GM19043 (cell line): ENCODE measurements at regions not wholly inside any gene's neighbourhood (a gene's known extent, or its start where the extent isn't known, plus 50 kb on each side); places are given as distances from the start of the nearest gene placed in this dataset.
A peak's percentile ranks its signal among the peaks of the same experiment; 100 is the strongest.
"Not testable (repeated sequence)": the region's sequence is repeated elsewhere in the genome, so short reads cannot be mapped to it uniquely, and the experiment has no call there.

Source experiments
- ATAC-seq: cut with Tn5 transposase; IDR thresholded peaks from one replicate; pipeline ENCODE4 v1.9.1; 2021; ENCODE audit warnings: low read depth; ENCODE audit not compliant: unreplicated experiment

DNA sequence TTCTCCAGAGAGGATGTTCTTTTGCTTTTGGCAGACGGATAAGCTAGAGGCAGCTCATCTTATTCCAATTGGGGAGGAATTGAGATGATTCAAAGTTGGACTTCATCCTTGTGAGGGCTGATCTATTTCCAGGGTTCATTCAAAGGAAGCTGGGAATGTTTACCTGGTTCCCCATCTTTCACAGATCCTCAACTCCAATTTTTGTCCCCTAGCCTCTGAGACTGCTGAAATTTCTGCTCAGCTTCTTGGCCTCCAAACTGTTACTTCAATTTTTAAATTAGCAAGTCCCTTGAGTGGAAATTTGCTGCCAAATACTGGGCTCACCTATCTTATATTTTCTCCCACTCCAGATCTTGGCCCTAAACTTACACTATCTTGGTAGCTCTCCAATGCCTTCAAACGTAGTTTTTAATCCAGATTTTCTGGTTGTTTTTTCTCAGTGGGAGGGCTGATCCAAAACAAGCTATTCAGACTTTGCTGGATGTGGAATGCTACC lies 93.9 kb upstream of the NEK6 start:
- ATAC-seq: no peak

GRCh38 chr9:124164811-124165210 lies 92.9 kb upstream of the NEK6 start:
- ATAC-seq: no peak

GRCh38 chr9:124174433-124174832 lies 83.3 kb upstream of the NEK6 start:
- ATAC-seq: no peak

GRCh38 chr9:124177522-124177921 lies 80.2 kb upstream of the NEK6 start:
- ATAC-seq: not testable (repeated sequence)

- ATAC-seq: no peak
Measured at GRCh38 chr9:124179196-124180071, 78.3 kb upstream of the NEK6 start.

DNA sequence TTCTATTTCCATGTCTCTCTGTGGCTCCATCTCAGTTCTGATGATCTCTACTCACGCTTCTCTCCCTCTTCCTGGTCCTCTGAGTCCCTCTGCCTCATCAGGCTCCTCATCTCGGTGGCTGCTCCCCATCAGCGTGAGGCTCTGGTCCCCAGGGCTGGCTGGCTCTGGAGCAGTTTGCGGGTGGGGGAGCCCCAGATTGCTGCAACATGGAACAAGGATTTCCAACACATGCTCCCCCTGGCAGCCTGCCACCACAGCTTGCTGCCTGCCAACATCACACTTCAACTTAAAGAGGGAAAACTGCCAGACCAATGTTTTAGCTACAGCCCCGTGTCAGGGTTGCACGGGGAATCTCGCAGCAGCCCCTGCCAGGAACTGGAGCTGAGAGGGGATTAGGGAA lies 77.2 kb upstream of the NEK6 start:
- ATAC-seq: no peak

DNA sequence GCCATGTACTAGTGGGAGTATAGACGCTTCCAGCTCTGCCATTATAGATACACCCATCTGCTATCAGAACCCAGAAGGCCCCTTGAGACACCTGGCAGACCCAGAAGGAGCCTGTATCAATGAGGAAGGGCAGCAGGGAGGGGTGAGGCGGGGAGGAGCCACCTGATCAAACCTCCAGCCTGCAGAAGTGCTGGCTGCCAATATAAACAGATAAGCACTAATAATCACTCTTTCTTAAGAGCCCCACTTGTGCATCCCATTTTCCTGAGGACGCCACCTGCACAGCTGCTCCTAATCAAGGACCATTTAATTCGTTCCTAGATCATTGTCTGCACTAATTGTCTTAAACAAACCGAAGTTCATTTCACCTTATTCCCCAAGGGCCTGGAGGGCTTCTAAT lies 75.0 kb upstream of the NEK6 start:
- no peak for ATAC-seq

DNA sequence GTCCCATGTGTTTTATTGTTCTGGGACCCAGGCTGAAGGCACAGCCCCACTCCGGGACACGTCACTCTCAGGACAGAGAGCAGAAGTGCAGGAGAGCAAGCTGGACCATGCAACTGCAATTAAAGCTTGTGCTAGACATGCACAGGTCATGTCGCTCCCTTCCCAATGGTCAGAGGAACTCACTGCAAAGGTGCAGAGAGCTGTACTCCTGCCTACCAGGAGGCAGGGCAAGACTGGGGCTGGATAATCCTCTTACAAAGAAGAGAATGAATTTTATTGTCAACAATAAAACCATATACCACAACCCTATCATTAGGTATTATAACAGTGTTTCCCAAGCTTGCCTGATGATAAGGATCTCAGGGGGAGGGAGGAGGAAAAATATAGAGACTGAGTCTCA lies 74.0 kb upstream of the NEK6 start:
- ATAC-seq: no peak

DNA sequence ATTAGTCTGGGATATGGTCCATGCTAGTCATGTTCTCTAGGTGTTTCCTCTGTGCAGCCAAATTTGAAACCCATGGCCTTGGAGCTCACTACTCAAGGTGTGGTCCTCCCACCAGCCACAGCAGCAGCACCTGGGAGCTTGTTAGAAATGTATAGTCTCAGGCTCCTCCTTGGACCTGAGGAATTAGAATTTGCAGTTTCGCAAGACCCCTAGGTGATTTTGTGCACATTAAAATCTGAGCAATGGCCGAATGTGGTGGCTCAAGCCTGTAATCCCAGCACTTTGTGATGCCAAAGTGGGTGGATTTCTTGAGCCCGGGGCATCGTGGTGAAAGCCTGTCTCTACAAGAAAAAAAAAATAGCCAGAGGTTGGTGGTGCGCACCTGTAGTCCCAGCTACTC lies 72.3 kb upstream of the NEK6 start:
- no peak for ATAC-seq

DNA sequence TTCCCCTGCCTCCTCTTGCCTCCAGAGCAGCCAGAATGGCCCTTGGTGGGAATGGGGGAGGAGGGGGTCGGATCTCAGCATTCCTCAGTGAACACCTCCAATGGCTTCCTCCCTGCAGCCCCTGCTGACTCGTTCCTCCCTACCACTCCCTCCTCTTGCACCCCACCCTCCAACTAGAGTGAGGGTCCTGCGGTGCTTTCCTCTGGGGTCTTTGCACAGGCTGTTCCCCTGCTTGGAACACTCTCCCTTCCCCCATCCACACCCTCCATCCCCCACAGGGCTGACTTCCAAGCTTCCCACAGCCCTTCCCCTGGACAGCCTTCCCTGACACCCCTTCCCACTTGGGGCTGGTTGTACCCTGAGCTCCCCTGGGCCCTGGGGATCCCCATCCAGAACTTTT lies 70.4 kb upstream of the NEK6 start:
- no peak for ATAC-seq

DNA sequence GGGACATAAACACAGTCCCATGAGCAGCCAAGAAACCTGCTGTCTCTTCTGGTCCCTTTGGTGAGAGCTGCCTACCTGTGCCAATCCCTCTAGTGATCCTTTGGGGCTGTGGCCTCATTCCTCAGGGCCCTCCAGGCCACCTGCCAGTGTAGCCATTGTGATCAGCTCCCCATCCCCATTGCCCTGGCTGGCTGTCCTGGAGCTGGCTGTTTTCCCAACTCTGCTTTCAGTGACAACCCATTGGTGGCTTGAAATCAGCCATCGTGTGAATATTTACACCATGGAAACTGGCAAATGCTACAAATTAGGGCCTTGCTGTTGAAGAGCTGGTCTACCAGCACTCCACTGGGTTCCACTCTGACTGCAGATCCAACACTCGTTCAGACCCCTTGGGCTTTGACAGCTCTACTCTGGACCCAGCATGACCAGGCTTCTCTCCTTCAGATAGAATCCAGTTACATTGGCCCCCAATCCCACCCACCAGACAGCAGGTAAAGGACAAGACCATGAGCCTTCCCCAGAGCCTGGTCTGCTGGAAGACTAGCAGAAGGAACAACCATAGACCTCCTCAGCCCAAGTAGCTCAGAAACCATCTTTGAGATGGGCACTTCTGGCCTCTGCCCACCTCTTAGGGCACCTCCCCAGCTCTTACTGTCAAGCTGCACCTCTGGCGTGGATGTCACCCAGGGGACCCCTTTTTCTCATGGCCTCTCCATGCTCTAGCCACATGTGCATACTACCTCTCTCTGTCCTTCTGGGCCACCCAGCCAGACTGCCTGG lies 69.2 kb upstream of the NEK6 start:
- no peak for ATAC-seq

GRCh38 chr9:124190761-124191160 lies 67.0 kb upstream of the NEK6 start:
- ATAC-seq: no peak

DNA sequence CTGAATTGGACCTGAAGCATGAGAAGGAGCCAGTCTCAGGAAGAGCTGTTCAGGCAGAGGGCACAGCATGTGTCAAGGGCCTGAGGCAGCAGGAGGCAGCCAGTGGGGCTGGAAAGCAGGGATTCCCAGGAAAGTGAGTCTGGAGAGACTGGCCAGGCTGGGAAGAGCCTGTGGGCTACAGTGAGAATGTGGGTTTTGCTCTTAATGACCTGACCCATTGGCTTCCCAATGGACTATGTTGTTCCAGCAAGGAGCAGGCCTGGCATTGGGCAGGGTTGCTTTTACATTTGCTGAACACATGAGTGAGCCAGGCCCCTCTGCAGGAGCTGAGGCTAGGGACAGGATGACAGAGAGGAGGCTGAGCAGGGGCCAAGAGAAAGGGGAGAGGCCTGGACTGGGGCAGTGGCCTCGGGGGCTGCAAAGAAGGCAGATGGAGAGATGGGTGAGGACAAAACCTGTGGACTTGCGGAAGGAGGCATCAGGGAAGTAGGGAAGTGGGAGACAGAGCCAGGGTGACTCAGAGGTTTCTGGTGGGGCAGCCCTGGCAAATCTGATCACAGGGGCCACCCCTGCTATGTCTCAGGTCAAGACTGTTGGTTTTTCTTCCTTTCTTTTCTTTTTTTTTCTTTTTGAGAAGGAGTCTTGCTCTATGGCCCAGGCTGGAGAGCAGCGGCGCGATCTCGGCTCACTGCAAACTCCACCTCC lies 65.9 kb upstream of the NEK6 start:
- ATAC-seq: no peak

DNA sequence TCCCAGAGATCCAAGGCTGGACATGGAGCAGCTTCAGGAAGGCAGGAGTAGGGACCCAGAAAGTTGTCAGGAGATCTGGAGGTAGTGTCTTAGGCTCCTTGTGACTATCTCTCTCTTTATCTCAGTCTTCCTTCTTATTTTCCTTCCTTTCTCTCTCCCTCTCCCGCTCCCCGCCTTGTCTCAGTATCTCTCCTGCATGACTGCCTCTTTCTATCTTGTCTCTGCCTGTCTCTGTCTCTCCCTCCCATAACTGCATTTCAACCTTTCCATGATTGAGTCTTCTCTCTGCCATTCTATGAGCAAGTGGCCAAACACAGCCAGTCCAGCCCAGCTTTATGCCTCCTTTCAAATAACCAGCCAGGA lies 61.0 kb upstream of the NEK6 start:
- ATAC-seq: no peak

GRCh38 chr9:124197177-124198095 lies 60.3 kb upstream of the NEK6 start:
- peak; percentile 49 for ATAC-seq

DNA sequence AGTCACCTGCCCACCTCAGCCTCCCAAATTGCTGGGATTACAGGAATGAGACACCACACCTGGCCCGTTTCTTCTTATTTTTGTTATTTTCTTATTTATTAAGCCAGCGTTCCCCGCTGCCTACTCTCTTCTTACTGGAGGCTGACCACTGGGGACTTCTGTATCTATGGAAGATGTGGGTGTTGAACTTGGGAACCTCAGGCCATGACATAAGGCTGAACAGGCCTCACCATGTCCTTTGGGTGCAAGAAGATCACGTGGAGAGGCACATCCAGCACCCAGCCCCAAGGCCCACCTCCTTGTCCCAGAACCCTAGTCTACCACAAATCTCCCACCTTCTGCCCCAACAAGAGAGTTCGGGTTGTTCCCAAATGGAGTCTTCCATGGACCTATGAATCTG lies 59.4 kb upstream of the NEK6 start:
- no peak for ATAC-seq

DNA sequence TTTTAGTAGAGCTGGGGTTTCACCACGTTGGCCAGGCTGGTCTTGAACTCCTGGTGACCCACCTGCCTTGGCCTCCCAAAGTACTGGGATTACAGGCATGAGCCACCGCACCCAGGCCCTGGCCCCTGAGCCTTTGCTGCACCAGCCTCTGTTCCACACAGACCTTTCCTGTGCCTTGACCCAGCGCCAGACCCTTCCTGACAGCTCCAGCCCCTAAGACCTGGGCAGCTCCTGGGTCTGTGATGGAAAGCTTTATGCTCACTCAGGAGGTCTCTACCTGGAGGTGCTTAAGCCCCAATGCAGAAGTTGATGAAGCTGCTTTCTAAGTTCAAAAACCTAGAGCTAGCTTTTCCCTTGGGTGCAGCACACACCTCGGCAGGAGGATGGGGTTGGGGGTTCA lies 58.8 kb upstream of the NEK6 start:
- ATAC-seq: no peak

DNA sequence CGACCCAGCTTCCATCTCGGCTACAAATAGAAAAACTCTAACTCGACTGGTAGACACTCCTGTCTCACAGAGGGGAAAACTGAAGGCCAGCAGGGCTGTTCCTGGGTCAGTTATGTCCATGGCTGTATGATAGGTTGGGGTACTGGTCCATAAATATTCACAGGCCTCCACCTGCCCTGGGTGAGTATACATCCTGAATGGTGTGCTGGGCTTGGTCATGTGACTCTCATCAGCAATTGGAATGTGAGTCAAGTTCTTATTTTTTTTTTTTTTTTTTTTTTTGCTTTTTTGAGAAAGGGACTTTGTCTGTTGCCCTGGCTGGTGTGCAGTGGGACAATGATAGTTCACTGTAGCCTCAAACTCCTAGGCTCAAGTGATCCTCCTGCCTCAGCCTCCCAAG lies 58.3 kb upstream of the NEK6 start:
- no peak for ATAC-seq

DNA sequence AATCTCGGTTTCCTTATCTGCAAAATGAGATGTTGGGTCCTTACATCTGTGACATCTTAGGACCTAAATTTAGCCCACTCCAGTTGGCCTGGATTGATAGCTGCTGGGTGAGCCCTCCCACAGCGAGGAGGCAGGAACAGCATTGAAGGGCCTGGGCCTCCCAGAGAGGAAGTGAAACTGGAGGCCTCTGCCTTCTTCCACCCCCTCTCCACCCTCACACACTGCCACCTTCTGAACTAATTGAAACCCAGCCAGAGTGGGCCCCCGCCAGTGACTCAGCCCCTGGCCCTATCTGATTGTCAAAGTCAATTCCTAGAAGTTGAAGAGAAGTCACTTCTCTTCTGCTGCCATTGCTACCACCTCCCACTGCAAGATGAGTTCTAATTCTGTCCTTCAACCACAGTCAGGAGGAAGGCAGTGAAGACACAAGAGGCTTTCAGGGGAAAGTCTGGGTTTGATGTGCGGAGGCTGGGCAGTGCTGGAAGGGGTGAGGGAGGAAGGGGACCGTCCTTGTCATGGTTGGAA lies 55.2 kb upstream of the NEK6 start:
- ATAC-seq: peak; percentile 69
